ENCODE measurements at regions not wholly inside any gene's neighbourhood (a gene's known extent, or its start where the extent isn't known, plus 50 kb on each side); places are given as distances from the start of the nearest gene placed in this dataset.

- no peak for TF ChIP-seq CTCF (conservative IDR thresholded peaks at IDR 0.05)
- no peak for TF ChIP-seq ZFX (IDR thresholded peaks at IDR 0.05)
Measured at GRCh38 chr4:152065545-152065944, 304.7 kb upstream of the GATB start.
